ENCODE measurements at regions not wholly inside any gene's neighbourhood (a gene's known extent, or its start where the extent isn't known, plus 50 kb on each side); places are given as distances from the start of the nearest gene placed in this dataset.

DNA sequence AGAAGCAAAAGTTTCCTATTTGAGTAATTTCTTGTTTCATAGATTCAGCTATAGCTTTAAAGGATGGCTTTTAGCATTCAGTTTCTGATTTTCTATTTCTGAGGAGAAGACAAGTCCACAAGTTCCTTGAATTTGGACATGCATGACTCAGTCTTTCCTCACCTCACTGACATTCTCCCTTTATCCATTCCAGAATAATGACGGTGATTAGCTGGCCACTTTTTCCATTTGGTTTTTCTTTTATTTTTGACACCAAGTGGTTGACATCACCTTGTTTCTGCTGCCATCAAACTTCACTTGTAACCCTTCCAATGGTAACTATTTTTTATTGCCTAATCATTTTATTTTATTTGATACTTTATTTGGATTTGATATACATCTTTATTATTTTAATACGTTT, 404.4 kb upstream of the KCNMB2 start:
- no peak overlapping the region for H2AK5ac ChIP-seq (ENCODE audit: low read depth, low read length)
- H3K27me3 ChIP-seq (replicated peaks in 1 of 4; ENCODE audit: control insufficient read depth in 3 of 4, extremely low read depth in 1 of 4, insufficient read depth in 3 of 4, low read length in 3 of 4), result no peaks in the 10 kb centered on the region
- WGBS, 2 experiments (ENCODE audit: extremely low coverage in 1 of 2, insufficient coverage in 1 of 2, insufficient read length in 1 of 2, insufficient replicate concordance in 2 of 2, low coverage in 1 of 2, low lambda C conversion rate in 2 of 2, missing lambda C conversion rate in 1 of 2), result 94% methylated on average over 2 of the region's 2 CpGs; no CpG with 5 or more reads in 1 of the 2 experiments
- no peak overlapping the region for H2BK5ac ChIP-seq (ENCODE audit: low read depth, low read length)
- H3K27ac ChIP-seq (ENCODE audit: low read depth, low read length), result no peak overlapping the region
- no peak overlapping the region for H2AFZ ChIP-seq (ENCODE audit: low read length)
- H3K14ac ChIP-seq (ENCODE audit: insufficient read length), result no peak overlapping the region
- H4K8ac ChIP-seq (ENCODE audit: extremely low read depth, insufficient read depth, low read length), result no peak overlapping the region
- H3K4me3 ChIP-seq (ENCODE audit: extremely low read depth in 1 of 4, insufficient read depth in 2 of 4, low read depth in 3 of 4, low read length in 4 of 4), result no peak overlapping the region
- H4K20me1 ChIP-seq (replicated peaks in 1 of 2; ENCODE audit: control insufficient read depth in 1 of 2, insufficient read depth in 2 of 2, low read length in 2 of 2), result no peaks in the 10 kb centered on the region
- H3K18ac ChIP-seq (ENCODE audit: extremely low read depth, low read length), result no peak overlapping the region
- H2BK20ac ChIP-seq (ENCODE audit: low read length), result no peak overlapping the region
- H3K4ac ChIP-seq (replicated peaks; ENCODE audit: insufficient read length, low read depth, low read length), result no peak overlapping the region
- CTCF ChIA-PET (ENCODE audit: partially characterized antibody), result no interaction called here
- H3K79me2 ChIP-seq (ENCODE audit: control insufficient read depth in 1 of 2, insufficient read depth in 2 of 2, low read length in 2 of 2), result no peaks in the 10 kb centered on the region
- H3K4me2 ChIP-seq (ENCODE audit: insufficient read depth in 1 of 2, low read depth in 2 of 2, low read length in 2 of 2), result no peak overlapping the region
- H3K9ac ChIP-seq (replicated peaks in 1 of 4; ENCODE audit: extremely low read depth in 1 of 4, low read depth in 3 of 4, low read length in 3 of 4), result no peak overlapping the region
- no peak overlapping the region for H3K56ac ChIP-seq (replicated peaks; ENCODE audit: insufficient read length, low read depth, low read length)
- H4K91ac ChIP-seq (replicated peaks; ENCODE audit: insufficient read length, low read length), result no peak overlapping the region
- H3K4me1 ChIP-seq (replicated peaks in 1 of 4; ENCODE audit: control insufficient read depth in 3 of 4, insufficient read depth in 4 of 4, low read length in 3 of 4), result no peaks in the 10 kb centered on the region
- H3K23me2 ChIP-seq (ENCODE audit: low read depth, low read length), result no peaks in the 10 kb centered on the region
- POLR2A ChIA-PET (ENCODE audit: partially characterized antibody), result no interaction called here
- no peak overlapping the region for H3K23ac ChIP-seq (ENCODE audit: insufficient read length)
- H3K9me3 ChIP-seq (ENCODE audit: insufficient read depth in 2 of 2, low read depth in 1 of 2, low read length in 1 of 2), result peaks cover 0 to 3% of the 10 kb centered on the region in 2 experiments; a peak in 1 of 4 replicates
- DNase-seq (ENCODE audit: low read depth in 1 of 2, low spot score in 2 of 2) (no peak), FAIRE-seq (no peak)
- no peak overlapping the region for H2BK12ac ChIP-seq (ENCODE audit: low read depth, low read length)
- H4K5ac ChIP-seq (ENCODE audit: insufficient read length, low read depth, low read length), result no peak overlapping the region
- H2BK120ac ChIP-seq (replicated peaks; ENCODE audit: low read depth, low read length), result no peak overlapping the region
- no peak overlapping the region for H2BK15ac ChIP-seq (ENCODE audit: low read length)
- H3K79me1 ChIP-seq (ENCODE audit: low read depth, low read length), result no peaks in the 10 kb centered on the region
- no peaks in the 10 kb centered on the region for H3K36me3 ChIP-seq (ENCODE audit: control insufficient read depth in 2 of 4, insufficient read depth in 4 of 4, low read length in 3 of 4)
- no peak for TF ChIP-seq TEAD4 (IDR thresholded peaks at IDR 0.05; ENCODE audit: low read depth, low read length)
- TF ChIP-seq CTBP2 (IDR thresholded peaks at IDR 0.05; ENCODE audit: borderline replicate concordance, insufficient read depth, insufficient read length, low read length), result no peak
- no peak for TF ChIP-seq SP1 (IDR thresholded peaks at IDR 0.05; ENCODE audit: low read depth, low read length)
- no peak for TF ChIP-seq KDM1A (IDR thresholded peaks at IDR 0.05; ENCODE audit: borderline replicate concordance, low read length)
- no peak for TF ChIP-seq SIRT6 (IDR thresholded peaks at IDR 0.05; ENCODE audit: low read length)
- TF ChIP-seq TCF12 (IDR thresholded peaks at IDR 0.05; ENCODE audit: low read depth, low read length), result no peak
- TF ChIP-seq TAF7 (optimal IDR thresholded peaks at IDR 0.05; ENCODE audit: borderline replicate concordance, low read depth, low read length), result no peak
- TF ChIP-seq RFX5 (IDR thresholded peaks at IDR 0.05; ENCODE audit: borderline replicate concordance, low read depth, low read length), result no peak
- TF ChIP-seq RBBP5 (IDR thresholded peaks at IDR 0.05; ENCODE audit: borderline replicate concordance, low read depth, low read length), result no peak
- TF ChIP-seq HDAC2 (IDR thresholded peaks at IDR 0.05; ENCODE audit: borderline replicate concordance in 1 of 2, low read depth in 2 of 2, low read length in 2 of 2), result no peak
- no peak for TF ChIP-seq SIN3A (conservative IDR thresholded peaks at IDR 0.05 in 1 of 2, IDR thresholded peaks at IDR 0.05 in 1 of 2; ENCODE audit: low read depth in 1 of 2, low read length in 2 of 2)
- TF ChIP-seq CHD1 (IDR thresholded peaks at IDR 0.05; ENCODE audit: low read depth, low read length), result no peak
- TF ChIP-seq CREB1 (IDR thresholded peaks at IDR 0.05), result no peak
- TF ChIP-seq, protein P1, sequence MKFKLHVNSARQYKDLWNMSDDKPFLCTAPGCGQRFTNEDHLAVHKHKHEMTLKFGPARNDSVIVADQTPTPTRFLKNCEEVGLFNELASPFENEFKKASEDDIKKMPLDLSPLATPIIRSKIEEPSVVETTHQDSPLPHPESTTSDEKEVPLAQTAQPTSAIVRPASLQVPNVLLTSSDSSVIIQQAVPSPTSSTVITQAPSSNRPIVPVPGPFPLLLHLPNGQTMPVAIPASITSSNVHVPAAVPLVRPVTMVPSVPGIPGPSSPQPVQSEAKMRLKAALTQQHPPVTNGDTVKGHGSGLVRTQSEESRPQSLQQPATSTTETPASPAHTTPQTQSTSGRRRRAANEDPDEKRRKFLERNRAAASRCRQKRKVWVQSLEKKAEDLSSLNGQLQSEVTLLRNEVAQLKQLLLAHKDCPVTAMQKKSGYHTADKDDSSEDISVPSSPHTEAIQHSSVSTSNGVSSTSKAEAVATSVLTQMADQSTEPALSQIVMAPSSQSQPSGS (IDR thresholded peaks at IDR 0.05; ENCODE audit: low read length), result no peak
